ENCODE measurements at regions not wholly inside any gene's neighbourhood (a gene's known extent, or its start where the extent isn't known, plus 50 kb on each side); places are given as distances from the start of the nearest gene placed in this dataset.

DNA sequence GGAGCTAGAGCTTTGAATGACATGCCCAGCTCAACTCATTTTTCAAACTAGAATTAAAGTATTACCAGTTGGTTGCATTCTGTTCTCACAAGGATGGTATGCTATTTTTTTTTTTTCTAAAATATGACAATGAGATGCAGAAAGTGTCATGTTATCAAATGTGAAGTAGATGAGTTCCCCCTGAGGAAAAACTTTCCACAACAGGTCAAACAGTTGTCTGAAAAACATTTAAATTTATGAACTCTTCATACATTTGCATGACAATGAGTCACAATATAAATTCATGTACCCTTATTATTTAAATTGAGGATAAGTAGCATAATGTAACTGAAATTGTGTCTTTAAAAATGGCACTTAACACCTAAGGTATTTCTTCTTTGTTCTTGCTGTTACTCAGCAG lies 1720.5 kb upstream of the NUDT12 start:
- ChIA-PET CTCF (no interaction called here), POLR2A (no interaction called here)
- Histone ChIP-seq H3K79me2 (ENCODE audit: control insufficient read depth, insufficient read depth, low read length) (no peaks in the 10 kb centered on the region), H2AFZ (ENCODE audit: low read depth, low read length) (no peak overlapping the region), H3K9me1 (replicated peaks; ENCODE audit: control insufficient read depth, extremely low read depth, insufficient read depth, low read length) (no peaks in the 10 kb centered on the region), H3K4me3 (replicated peaks in 1 of 3; ENCODE audit: insufficient read depth in 1 of 3, low read depth in 1 of 3, low read length in 3 of 3) (no peak overlapping the region), H3K27me3 (ENCODE audit: control insufficient read depth in 2 of 2, insufficient read depth in 2 of 2, low read length in 2 of 2) (no peaks in the 10 kb centered on the region), H3K9me3 (replicated peaks; ENCODE audit: control insufficient read depth, insufficient read depth, low read length) (no peaks in the 10 kb centered on the region), H3K27ac (ENCODE audit: insufficient read depth, low read depth, low read length) (no peak overlapping the region), H3K36me3 (ENCODE audit: control insufficient read depth in 2 of 2, extremely low read depth in 1 of 2, insufficient read depth in 2 of 2, low read length in 2 of 2) (no peaks in the 10 kb centered on the region), H3K4me2 (ENCODE audit: insufficient read depth, low read length) (no peak overlapping the region), H4K20me1 (replicated peaks; ENCODE audit: control insufficient read depth, extremely low read depth, insufficient read depth, low read length) (no peaks in the 10 kb centered on the region), H3K9ac (replicated peaks; ENCODE audit: extremely low read depth, insufficient read depth, low read length) (no peak overlapping the region), H3K4me1 (ENCODE audit: control insufficient read depth, extremely low read depth, insufficient read depth, low read length) (no peaks in the 10 kb centered on the region)
- BruUV-seq (replicated peaks): no TSS peak
- dilution Hi-C loops (cut with MboI; ENCODE audit: extremely low pct_ligation_motif_present, low sequenced_read_pairs): no loop called here
- DNase-seq (ENCODE audit: low read depth, low spot score) (no peak), FAIRE-seq (no peak)
- intact Hi-C loops (cut with micrococcal nuclease): no loop called here
- TF ChIP-seq, protein P1, sequence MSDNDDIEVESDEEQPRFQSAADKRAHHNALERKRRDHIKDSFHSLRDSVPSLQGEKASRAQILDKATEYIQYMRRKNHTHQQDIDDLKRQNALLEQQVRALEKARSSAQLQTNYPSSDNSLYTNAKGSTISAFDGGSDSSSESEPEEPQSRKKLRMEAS (IDR thresholded peaks at IDR 0.05; ENCODE audit: insufficient read depth, insufficient read length): no peak
- TF ChIP-seq JUN (IDR thresholded peaks at IDR 0.05; ENCODE audit: borderline replicate concordance, insufficient read depth, insufficient read length, low read depth) (no peak), MYC (IDR thresholded peaks at IDR 0.05; ENCODE audit: low read depth, low read length) (no peak), FOS (IDR thresholded peaks at IDR 0.05; ENCODE audit: borderline replicate concordance, insufficient read depth, low read length) (no peak), GATA2 (IDR thresholded peaks at IDR 0.05; ENCODE audit: insufficient read depth, insufficient read length, low read depth, low read length) (no peak), EZH2 (IDR thresholded peaks at IDR 0.05; ENCODE audit: borderline replicate concordance, low read depth, low read length, severe bottlenecking) (no peak), POLR2AphosphoS5 (IDR thresholded peaks at IDR 0.05; ENCODE audit: insufficient read depth, low read depth, low read length) (no peak), POLR2A (IDR thresholded peaks at IDR 0.05; ENCODE audit: low read depth, low read length) (no peak)
- TF ChIP-seq, protein P2, sequence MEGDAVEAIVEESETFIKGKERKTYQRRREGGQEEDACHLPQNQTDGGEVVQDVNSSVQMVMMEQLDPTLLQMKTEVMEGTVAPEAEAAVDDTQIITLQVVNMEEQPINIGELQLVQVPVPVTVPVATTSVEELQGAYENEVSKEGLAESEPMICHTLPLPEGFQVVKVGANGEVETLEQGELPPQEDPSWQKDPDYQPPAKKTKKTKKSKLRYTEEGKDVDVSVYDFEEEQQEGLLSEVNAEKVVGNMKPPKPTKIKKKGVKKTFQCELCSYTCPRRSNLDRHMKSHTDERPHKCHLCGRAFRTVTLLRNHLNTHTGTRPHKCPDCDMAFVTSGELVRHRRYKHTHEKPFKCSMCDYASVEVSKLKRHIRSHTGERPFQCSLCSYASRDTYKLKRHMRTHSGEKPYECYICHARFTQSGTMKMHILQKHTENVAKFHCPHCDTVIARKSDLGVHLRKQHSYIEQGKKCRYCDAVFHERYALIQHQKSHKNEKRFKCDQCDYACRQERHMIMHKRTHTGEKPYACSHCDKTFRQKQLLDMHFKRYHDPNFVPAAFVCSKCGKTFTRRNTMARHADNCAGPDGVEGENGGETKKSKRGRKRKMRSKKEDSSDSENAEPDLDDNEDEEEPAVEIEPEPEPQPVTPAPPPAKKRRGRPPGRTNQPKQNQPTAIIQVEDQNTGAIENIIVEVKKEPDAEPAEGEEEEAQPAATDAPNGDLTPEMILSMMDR (IDR thresholded peaks at IDR 0.05; ENCODE audit: extremely low read depth in 1 of 2, insufficient read depth in 1 of 2, low read depth in 1 of 2, low read length in 2 of 2): no peak

Measured in endothelial cell of umbilical vein (primary cell).